ENCODE measurements at regions not wholly inside any gene's neighbourhood (a gene's known extent, or its start where the extent isn't known, plus 50 kb on each side); places are given as distances from the start of the nearest gene placed in this dataset.

DNA sequence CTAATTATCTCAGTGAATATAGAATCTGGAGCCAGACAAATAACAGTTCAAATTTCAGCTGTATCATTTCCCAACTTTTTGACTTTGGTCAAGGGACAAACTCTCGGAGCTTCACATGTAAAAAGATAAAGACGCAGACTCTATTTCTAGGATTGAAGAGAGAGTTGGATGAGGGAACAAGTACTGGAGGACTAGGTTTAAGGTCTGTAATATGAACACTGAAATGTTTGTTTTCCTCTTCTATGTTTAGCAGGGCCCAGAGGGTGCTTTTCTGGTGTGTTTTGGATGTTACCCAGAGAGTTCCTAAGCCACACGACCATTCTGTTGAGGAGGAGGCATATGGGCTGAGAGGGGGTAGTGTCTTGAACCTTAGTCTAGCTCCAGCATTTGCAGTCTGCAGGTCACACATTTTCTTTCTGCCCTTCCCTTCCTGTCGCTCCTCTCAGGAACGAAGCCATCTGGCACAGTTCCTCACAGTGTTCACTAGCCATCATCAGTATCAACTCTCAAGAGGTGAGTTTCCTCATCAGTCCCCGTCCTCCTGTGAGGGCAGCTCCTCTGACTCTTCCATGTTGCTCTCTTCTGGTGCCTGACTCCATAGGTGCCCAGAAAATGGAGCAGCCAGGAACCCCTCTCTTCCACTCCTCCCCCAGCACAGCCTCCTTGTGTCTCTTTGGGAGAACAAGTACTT, 250.1 kb downstream of the SQOR start:
- H3K36me3 ChIP-seq, result no peaks in the 10 kb centered on the region
- DNase-seq (ENCODE audit: low spot score in 2 of 2), result no peak
- TF ChIP-seq, protein P1, sequence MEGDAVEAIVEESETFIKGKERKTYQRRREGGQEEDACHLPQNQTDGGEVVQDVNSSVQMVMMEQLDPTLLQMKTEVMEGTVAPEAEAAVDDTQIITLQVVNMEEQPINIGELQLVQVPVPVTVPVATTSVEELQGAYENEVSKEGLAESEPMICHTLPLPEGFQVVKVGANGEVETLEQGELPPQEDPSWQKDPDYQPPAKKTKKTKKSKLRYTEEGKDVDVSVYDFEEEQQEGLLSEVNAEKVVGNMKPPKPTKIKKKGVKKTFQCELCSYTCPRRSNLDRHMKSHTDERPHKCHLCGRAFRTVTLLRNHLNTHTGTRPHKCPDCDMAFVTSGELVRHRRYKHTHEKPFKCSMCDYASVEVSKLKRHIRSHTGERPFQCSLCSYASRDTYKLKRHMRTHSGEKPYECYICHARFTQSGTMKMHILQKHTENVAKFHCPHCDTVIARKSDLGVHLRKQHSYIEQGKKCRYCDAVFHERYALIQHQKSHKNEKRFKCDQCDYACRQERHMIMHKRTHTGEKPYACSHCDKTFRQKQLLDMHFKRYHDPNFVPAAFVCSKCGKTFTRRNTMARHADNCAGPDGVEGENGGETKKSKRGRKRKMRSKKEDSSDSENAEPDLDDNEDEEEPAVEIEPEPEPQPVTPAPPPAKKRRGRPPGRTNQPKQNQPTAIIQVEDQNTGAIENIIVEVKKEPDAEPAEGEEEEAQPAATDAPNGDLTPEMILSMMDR (IDR thresholded peaks at IDR 0.05), result no peak
- H3K9me3 ChIP-seq, result no peaks in the 10 kb centered on the region
- intact Hi-C loops (cut with DNase I), result no loop called here
- H3K4me1 ChIP-seq, result peaks cover 0 to 4% of the 10 kb centered on the region in 2 donors
- no peak overlapping the region for H3K4me3 ChIP-seq
- H3K27me3 ChIP-seq, result no peaks in the 10 kb centered on the region
- H3K27ac ChIP-seq, result peak overlapping the region in 1 of 2 donors; percentile 20

DNA sequence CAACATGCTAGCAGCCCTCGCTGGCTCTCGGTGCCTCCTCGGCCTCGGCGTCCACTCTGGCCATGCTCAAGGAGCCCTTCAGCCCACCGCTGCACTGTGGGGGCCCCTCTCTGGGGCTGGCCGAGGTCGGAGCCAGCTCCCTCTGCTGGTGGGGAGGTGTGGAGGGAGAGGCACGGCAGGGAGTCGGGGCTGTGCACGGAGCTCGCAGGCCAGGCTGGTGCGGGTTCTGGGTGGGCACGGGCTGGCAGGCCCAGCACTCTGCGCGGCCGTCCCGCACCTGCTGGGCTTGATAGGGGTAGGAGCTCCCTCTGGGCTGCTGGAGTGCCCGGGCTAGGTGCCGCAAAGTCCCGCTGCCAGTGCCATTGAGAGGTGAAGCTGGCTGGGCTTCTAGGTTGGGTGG, 251.0 kb downstream of the SQOR start:
- Histone ChIP-seq H3K27me3 (no peaks in the 10 kb centered on the region), H3K4me3 (no peak overlapping the region), H3K27ac (no peak overlapping the region), H3K4me1 (peaks cover 0 to 9% of the 10 kb centered on the region in 2 donors), H3K9me3 (no peaks in the 10 kb centered on the region), H3K36me3 (no peaks in the 10 kb centered on the region)
- DNase-seq (ENCODE audit: low spot score in 2 of 2), result no peak
- TF ChIP-seq, protein P1 (IDR thresholded peaks at IDR 0.05), result no peak
- intact Hi-C loops (cut with DNase I), result no loop called here

DNA sequence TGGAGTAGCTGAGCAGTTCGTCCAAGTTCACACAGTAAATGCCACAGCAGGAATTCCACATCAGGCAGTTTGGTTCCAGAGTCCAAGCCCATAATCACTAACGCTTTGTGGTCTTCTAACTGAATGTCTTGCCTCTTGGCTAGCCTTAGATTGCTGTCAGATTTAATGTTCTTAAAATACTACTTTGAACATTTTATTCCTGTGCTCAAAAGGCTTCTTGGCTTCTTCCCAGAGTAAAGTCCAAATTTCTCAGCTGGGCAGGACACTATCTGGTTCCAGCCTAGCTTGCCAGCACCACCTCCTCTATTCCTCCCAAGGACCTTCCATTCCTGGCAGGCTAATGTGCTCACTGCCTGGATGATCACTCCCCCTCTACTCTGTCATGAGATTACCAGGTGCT, 256.9 kb downstream of the SQOR start:
- peak in 1 of 2 donors; percentile 76 for DNase-seq (ENCODE audit: low spot score in 2 of 2)
- Histone ChIP-seq H3K27me3 (no peaks in the 10 kb centered on the region), H3K36me3 (no peaks in the 10 kb centered on the region), H3K9me3 (no peaks in the 10 kb centered on the region), H3K27ac (peak overlapping the region; percentile 56 to 63), H3K4me3 (no peak overlapping the region), H3K4me1 (peaks cover 0 to 13% of the 10 kb centered on the region in 2 donors)
- TF ChIP-seq, protein P1 (IDR thresholded peaks at IDR 0.05), result no peak
- intact Hi-C loops (cut with DNase I), result loop anchor here (10.0 kb wide), 1 partner anchor 257 kb away; the partner anchor contains the start of gene SQOR

- Histone ChIP-seq H3K27ac (peak overlapping the region; percentile 56 to 63), H3K9me3 (no peaks in the 10 kb centered on the region), H3K36me3 (no peaks in the 10 kb centered on the region), H3K4me3 (no peak overlapping the region), H3K27me3 (no peaks in the 10 kb centered on the region), H3K4me1 (peaks cover 0 to 13% of the 10 kb centered on the region in 2 donors)
- DNase-seq (ENCODE audit: low spot score in 2 of 2), result peak in 1 of 2 donors; percentile 82
- TF ChIP-seq, protein P1 (IDR thresholded peaks at IDR 0.05), result no peak
- intact Hi-C loops (cut with DNase I), result loop anchor here (10.0 kb wide), 1 partner anchor 257 kb away; the partner anchor contains the start of gene SQOR
Measured at GRCh38 chr15:45892182-45892581, 257.4 kb downstream of the SQOR start.

DNA sequence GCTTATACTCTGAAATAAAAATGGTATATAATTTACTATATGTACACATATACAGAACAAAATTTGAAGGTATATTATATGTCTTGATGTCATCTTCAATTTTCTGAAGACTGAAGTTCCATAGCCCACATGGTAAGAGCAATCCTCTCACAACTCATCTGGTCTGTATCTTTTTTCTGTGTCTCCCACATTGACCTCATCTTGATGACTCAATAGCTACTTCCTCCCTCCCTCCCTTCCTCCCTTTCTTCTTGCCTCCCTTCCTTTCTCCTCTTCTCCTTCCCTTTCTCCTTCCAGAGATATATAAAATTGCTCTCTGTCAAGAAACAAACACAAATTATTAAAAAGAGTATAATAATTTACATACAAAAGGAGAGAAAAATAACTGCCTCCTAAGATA, 268.5 kb downstream of the SQOR start:
- H3K4me1 ChIP-seq, result no peaks in the 10 kb centered on the region
- H3K9me3 ChIP-seq, result peaks cover 0 to 2% of the 10 kb centered on the region in 2 donors
- H3K4me3 ChIP-seq, result no peak overlapping the region
- DNase-seq (ENCODE audit: low spot score in 2 of 2), result no peak
- TF ChIP-seq, protein P1 (IDR thresholded peaks at IDR 0.05), result no peak
- H3K27ac ChIP-seq, result no peak overlapping the region
- H3K36me3 ChIP-seq, result no peaks in the 10 kb centered on the region
- H3K27me3 ChIP-seq, result no peaks in the 10 kb centered on the region
- intact Hi-C loops (cut with DNase I), result no loop called here
